GM18868 (cell line): ENCODE measurements at regions not wholly inside any gene's neighbourhood (a gene's known extent, or its start where the extent isn't known, plus 50 kb on each side); places are given as distances from the start of the nearest gene placed in this dataset.
A peak's percentile ranks its signal among the peaks of the same experiment; 100 is the strongest.

Experiments used
- ATAC-seq: cut with Tn5 transposase; IDR thresholded peaks from one replicate; pipeline ENCODE4 v1.9.1; 2021; ENCODE audit warnings: mild to moderate bottlenecking, moderate library complexity; ENCODE audit not compliant: unreplicated experiment

DNA sequence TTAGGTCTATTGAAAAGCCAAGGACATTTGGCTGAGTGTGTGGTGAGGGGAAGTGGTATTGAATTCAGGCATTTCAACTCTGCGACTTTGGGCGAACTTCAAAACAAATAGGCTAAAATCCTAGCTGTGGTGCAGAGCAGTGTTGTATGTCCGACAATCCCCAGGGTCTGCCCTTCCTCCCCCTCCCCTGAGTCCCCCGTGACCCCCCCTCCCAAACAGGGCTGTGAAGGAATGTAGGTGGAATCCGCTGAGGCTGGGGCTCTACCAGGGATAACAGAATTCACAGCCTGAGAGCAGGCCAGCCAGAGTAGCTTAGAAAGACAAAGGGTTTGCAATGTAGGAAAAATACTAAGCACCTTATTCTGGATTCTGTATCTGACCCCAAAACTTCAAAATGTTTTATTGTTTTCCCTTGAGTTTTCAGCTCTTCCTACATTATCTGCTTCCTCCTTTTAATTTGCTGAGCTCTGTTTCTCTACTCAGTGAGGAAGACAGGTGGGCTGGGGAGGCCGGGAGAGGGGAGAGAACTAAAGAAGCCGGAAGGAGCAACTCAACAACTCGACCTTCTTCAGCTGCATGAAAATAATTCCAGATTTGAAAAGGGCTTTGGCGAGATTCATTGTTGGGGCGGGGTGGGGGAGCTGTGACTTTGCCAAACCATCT lies 315.2 kb downstream of the BLID start:
- ATAC-seq = no peak

DNA sequence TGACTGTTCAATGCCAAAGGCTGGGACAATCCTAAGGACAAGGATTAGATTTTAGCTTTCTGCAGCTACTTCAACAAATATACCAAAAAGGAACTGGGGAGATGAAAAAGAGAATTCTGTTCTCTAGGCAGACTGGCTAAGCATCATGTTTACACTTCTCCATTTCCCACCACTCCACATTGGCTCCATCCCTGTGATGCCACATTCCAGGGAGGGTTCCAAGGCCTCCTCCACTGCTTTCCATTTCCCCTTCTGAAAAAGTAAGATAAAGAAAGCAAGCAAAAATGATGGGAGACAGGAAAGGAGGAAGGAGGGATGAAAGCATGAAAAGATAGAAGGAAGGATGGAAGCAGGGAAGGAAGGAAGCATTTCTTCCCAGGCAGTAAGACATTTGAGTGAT lies 315.8 kb downstream of the BLID start:
- no peak for ATAC-seq

DNA sequence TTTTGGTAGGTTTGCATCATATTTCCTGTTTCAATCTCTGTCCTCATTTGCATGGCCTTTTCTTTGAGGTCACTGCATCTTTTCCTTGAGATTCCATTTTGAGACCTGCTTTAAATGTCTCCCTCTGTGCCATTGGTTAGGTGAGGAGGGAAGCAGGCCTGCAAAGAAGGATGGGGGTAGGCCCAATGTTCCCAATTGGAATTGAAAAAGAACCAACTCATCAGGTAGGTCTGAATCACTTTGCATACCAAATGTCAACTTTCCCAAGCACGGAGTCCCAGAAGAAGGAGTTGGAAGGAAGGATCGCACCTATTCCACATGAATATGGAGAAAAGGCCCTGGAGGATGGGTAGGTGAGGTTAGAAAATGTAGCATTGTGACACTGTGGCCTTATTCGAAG lies 318.5 kb downstream of the BLID start:
- ATAC-seq = no peak

DNA sequence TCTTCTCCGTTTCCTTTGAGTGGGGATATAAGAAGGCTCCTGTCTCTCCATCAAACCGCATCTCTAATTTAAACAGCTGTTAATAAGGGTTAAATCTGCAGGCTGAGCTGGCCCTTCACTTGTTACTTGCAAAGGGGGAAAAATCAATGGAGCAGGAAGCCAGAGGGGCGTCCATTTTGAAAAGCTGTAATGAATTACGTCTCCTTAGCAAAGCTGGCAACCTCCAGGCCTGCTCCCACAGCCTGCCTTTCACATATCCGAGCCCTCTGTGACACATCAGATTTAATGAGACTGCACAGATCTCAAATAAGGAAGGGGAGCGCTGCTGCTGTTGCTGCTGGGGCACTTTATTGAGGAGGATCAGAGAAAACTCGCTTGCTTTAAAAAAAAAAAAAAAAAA lies 320.8 kb downstream of the BLID start:
- no peak for ATAC-seq

DNA sequence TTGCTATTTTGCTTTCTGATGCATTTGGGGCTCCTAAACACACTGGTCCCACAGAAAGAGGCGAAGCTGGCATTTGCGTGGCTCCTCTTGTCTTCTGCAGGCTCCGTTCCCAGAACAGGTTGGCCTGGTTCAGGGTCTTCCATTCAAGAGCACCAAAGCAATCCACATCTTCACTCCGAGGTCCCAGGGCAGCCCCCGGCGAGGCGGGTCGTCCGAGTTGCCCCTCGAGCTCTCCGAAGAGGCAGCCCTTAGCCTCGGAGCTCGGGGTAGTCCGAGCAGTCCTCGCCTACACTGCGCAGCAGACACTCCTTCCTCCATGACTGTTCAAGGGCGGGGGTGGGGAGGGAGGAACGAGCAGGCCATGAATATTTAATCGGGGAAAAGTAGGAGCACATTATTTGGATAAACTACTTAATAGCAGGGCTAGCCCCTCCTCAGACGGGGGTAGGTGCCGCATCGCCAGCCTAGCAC lies 321.3 kb downstream of the BLID start:
- ATAC-seq = no peak

DNA sequence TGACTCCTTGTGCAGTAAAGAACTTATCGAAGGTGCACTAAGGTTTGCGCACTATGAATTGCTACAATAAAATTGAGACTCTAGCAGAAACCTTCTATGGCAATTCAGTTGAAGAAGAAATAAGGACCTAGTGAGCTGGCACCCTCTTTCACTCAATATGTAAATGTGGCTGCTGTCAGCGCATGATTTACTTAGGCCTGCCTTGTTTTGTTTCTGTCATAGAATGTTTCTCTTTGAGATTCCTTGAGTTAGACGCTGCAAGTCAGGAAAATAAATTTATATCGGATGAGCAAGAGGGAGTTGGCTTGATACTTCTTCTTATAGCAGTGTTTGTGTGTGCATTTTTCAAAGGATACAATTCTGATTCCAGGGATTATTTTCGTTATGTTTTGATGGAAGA lies 322.1 kb downstream of the BLID start:
- no peak for ATAC-seq

DNA sequence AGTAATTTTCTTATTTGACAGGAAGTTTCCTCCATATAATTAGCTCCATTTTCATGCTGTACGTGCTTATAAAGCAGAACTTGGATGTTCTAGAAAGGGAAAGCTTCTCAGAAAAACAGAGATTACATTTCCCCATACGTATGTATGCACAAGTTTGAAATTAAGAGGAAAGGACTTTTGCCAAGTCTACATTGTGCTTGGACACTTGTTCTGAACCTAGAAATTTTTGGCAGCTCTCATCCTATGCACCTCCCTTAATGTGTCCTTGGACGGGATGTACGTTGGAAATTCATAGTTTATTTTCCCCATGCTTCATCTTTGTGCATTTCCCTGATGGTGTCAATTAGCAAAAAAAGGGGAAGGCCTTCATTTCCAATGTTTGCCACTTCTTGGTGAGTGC lies 322.7 kb downstream of the BLID start:
- ATAC-seq = no peak

DNA sequence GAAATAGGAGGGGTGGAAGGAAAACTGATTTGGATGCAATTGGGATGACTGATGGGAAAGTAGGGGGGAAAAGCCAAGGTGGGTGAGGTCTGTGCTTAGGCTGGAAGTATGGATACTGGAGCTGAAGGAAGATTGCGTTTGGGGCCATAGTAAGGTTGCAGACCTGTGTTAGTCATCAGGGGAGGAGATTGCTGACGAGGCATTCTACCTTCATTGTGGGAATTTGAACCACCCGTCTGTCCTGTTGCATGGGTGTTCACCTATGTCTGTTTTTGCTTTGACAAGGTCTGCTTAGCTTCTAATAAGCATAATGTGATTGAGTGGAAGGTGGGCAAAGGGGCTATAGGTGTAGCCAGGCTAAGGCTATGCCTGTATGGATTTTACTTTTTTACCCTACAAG lies 323.8 kb downstream of the BLID start:
- ATAC-seq = no peak

DNA sequence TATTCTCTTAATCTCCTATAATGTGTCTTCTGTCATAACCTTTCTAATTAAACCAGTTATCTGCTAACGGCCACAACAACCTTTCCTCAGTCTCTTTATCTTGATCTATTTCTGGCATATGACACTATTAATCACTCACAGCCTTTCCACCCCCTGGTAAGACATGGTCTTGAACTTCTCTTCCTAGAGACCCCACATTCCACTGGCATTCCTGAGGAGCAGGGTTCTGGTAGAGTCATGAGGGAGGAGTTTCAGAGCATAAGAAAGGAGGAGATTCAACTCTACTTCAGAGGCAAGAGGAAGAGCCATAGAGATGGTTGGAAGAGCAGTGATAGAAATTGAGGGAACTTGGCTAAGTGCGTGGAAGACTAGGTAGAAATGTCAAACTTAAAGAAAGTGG lies 325.6 kb downstream of the BLID start:
- ATAC-seq = no peak

DNA sequence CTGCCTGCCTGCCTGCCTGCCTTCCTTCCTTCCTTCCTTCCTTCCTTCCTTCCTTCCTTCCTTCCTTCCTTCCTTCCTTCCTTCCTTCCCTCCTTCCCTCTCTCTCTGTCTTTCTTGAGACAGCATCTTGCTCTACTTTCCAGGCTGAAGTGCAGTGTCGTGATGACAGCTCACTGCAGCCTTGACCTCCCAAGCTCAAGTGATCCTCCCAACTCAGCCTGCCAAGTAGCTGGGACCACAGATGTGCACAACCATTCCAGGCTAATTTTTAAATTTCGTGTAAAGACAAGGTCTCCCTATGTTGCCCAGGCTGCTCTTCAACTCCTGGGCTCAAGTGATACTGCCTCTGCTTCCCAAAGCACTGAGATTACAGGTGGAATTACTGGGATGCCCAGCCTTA lies 328.2 kb upstream of the SORL1-AS1 start:
- ATAC-seq = no peak

DNA sequence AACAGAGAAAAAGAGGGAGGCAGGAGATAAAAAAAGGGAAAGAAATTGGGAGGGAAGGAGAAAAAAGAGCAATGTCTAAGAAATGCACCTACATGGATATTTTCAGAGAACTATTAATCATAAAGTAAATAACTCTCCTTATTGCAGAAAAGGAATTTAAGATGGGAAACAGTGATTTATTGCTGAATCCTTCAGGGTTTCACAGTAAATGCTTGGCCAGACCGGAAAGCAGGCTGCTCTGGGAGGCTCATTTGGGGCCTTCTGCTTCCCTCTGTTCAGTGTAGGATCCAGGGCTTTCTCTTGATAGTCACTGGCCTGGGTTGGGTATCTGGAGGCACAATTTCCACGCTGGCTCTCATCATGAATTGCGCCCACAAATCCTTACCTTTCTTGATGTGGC lies 324.3 kb upstream of the SORL1-AS1 start:
- ATAC-seq = no peak

DNA sequence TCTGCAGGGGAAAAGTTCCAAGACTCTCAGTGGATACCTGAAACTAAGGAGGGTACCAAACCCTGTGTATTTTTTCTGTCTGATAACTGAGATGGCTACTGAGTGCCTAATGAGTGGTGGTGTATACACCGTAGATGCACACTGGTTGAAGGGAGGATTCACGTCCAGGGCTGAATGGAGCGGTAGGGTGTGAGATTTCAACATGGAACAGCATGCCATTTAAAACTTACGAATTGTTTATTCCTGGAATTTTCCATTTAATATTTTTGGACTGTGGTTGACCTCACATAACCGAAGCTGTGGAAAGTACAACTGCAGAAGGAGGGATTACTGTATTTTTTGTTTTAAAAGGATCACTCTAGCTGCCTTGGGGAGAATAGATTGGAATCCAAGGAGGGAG lies 322.5 kb upstream of the SORL1-AS1 start:
- ATAC-seq = no peak

DNA sequence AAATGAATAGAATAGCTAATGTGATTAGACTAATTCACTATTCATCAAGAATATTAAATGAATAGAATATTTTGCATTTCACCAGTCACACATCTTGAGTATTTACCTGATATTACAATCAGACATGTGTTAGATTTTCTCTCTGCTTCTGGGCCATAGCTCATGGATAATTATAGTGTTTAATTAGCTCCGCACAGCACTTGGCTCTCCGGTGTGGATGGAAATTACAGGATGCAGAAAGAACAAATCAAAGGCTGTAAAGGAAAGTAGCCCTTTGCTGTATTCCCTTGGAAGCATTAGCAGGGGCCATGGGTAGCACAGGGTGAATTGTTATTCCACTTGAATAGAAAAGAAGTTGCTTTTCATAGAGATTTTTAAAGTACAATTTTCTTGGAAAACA lies 320.3 kb upstream of the SORL1-AS1 start:
- no peak for ATAC-seq

DNA sequence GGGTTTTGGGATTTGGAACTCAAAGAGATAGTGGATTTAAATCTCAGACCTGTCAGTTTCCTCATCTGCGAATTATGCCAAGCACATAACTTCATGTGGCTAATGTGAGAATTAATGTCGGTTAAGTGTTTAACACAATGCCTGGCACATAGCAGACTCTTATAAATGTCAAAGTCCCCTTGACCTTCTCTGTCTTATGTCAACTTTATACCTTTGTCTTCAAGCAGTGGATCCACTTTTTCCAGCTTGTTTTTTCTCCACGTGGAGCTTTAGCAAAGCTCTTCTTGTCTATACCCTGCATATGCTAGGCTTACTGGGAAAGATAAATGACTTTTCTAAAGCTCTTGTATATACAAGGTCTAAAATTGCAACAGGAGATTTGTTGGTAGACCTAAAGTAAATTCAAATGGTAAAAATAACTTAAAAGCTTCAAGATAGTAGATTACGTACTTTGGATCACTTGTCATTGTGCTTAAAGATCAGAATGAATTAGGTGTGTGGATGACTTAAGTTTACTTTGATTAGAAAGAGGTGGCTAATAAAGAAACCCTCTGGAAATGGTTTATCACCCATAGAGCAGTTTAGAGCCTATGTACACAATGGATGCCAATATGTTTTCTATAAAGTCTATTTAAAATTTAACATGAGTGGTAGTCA lies 318.3 kb upstream of the SORL1-AS1 start:
- no peak for ATAC-seq

DNA sequence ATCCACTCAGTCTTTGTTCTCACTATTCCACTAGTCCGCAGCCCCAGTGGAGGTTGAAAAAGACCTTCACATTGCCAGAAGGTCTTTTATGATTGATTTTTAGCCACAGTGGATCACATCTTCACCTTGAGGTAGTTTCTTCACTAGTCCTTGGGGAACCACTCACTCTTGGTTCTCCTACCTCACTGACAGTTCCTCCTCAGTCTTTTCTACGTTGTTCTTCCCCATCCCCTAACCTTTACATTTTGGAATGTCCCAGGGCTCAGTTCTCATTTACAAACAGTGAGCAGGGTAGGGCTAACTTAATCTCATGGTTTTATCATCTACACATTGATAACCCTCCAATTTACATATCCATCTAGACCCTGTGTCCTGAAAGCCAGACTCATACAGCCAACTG lies 316.4 kb upstream of the SORL1-AS1 start:
- ATAC-seq = no peak

DNA sequence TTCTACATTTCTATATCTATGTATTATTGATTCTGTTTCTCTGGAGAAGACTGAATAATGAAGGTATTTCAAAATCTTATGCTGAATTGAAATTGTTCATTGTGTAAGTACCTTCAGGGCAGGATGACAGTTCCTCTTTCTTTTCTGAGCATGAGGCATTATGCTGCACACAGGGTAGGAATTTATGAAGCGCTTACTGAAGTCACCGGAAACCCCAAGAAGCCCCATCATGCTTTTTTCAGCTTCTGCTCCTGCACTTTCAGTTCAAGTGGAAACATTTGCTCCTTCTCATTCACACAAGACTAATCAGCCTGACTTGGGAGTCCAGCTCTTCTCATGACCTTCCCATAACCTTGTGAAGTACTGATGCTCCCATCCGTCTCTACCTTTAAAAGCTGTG lies 314.7 kb upstream of the SORL1-AS1 start:
- peak; percentile 83 for ATAC-seq

DNA sequence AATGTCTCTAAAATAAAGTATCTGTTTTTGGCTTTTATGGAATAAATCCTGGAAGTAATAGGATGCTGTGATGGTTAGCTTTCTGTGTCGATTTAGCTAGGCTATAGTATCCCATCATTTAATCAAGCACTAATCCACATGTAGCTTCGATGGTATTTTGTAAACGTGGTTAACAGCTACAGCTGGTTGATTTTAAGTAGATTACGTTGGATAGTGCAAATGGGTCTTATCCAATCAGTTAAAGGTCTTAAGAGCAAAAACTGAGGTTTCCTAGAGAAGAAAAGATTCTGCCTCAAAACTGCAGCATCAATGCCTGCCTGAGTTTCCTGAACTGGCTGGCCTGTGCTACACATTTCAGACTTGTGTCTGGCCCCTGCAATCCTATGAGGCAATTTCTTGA lies 314.2 kb upstream of the SORL1-AS1 start:
- ATAC-seq = peak; percentile 12

DNA sequence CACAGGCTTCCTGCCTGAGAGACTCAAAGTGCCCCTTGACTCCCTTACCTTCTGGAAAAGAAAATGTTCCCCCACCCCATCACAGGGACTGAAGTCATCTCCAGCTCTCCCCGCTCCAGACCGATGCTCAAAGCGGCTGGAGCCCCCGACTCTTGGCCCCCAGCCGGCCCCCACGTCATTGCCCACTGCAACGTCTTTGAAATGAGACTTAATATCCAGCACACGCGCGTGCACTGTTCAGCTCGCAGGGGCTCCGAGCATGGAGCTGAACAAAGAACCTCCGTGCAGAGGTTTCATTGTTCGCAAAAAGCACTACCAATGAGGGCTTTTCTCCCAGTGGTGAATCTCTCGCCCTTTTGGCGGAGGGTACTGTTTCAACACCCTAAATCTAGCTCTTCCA lies 313.4 kb upstream of the SORL1-AS1 start:
- no peak for ATAC-seq

DNA sequence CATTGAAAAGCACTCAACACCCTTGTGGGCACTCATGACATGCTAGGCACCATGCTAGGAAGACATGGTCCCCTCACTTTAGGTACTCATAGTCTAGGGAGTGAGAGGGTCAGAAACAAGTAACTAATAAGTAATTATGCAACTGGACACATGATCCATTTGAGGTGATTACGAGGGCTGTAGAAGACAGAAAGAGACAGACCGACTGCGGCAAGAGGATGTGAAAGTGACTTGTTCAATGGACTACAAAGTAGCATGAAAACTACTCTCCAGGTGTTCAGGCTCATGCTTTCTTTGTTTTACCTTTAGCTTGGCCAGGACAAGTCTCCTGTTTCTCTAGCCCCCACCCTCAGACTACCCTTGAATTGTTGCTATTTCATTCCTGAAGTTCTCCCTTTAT lies 310.8 kb upstream of the SORL1-AS1 start:
- peak; percentile 77 for ATAC-seq

DNA sequence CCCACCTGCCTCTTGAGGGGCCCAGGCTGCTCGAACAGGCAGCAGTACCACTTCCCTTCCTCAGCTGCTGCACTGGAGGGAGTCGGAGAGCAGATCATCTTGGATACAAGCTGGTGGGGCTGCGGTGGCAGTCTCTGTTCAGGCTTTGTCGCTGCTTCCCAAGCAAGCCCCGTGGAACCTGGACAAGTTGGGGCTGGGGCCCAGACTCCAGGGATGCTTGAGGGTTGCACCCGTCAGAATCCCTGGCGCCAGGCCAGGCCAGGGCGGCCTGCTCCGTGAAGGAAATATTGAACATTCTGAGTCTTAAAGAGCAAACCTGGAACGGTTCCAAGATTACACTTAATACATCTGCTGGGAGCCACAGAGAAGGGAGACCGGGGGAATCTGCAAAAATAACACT lies 310.1 kb upstream of the SORL1-AS1 start:
- ATAC-seq = no peak

DNA sequence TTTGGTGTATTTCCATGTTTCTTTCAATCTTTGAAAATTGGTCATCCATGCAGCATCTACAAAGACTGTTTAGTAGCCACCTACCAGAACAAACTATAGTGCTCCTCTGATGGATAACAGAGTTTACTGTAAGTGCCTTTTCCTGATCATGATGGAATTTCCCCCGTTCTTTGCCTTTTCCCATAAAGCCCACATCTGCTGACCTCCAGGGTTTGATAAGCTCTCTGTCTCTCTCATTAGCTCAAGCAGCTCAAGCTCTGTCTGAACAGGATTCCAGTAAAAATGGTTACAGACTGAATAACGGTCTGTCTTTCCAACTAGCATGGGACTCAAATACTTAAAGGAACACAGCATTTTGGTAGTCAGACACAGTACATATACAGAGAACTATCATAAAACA lies 308.4 kb upstream of the SORL1-AS1 start:
- ATAC-seq = no peak

DNA sequence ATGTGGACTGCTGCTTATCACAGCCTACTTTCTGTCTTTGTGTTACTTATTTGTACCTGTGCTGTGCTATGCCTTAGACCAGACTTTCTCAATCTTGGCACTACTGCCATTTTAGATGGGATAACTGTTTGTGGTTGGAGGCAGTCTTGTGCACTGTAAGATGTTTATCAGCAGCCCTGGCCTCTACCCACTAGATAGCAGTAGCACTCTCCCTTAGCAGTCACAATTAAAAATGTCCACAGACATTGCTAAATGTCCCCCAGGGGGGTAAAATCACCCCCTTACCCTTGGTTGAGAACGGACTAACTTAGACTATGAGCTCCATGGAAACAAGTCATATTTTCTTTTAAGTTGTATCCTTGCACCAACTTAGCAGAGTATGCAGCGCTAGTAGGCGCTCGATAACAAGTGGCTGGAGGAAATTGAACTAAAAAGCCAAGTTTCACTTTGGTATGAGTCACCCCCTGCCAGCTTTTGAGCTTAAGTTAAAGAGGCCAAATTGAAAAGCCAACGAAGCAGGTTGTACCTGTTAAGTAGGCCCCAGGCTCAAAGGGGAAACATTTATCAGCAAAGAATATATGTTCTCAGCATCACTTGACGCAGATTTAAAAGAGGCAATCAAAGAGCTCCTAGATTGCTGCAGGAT lies 304.8 kb upstream of the SORL1-AS1 start:
- ATAC-seq = no peak
